WTC11 (cell line): ENCODE measurements at regions not wholly inside any gene's neighbourhood (a gene's known extent, or its start where the extent isn't known, plus 50 kb on each side); places are given as distances from the start of the nearest gene placed in this dataset.

Experiments
- ATAC-seq: fragments of 200-7000 bp; cut with Tn5 transposase; 2 replicates; pipeline ENCODE4 v1.10.0; 2021; ENCODE audit warnings: mild to moderate bottlenecking, moderate library complexity
- CTCF ChIA-PET: fragments of 300-600 bp; sonication (Branson Sonifier 250); formaldehyde crosslinking; loops from one replicate; lab custom pipeline; 2021; ENCODE audit warnings: antibody characterized with exemption; lab: Charles Lee
- POLR2A ChIA-PET: fragments of 350-600 bp; sonication (Branson Sonifier 250); formaldehyde crosslinking; loops from one replicate; lab custom pipeline; 2021; ENCODE audit warnings: antibody characterized with exemption; lab: Charles Lee
- DNase-seq: peaks from one replicate; pipeline ENCODE4 v3.0.0; 2021; ENCODE audit warnings: low spot score
- H3K27ac Mint-ChIP-seq: 2 replicates; pipeline ENCODE4 v1.8.0; 2021; ENCODE audit warnings: mixed read lengths
- H3K27me3 Mint-ChIP-seq: 2 replicates; pipeline ENCODE4 v1.8.0; 2021; ENCODE audit warnings: low read depth, mild to moderate bottlenecking, moderate library complexity, mixed read lengths
- H3K36me3 Mint-ChIP-seq: 2 replicates; pipeline ENCODE4 v1.8.0; 2021; ENCODE audit warnings: mixed read lengths
- H3K4me1 Mint-ChIP-seq: 2 replicates; pipeline ENCODE4 v1.8.0; 2022; ENCODE audit warnings: mixed read lengths
- H3K4me3 Mint-ChIP-seq: 2 replicates; pipeline ENCODE4 v1.8.0; 2021; ENCODE audit warnings: mild to moderate bottlenecking, moderate library complexity, mixed read lengths
- H3K9me3 Mint-ChIP-seq: 2 replicates; pipeline ENCODE4 v1.8.0; 2021; ENCODE audit warnings: mixed read lengths
- ARID4B ChIP-seq: sonication (generic); formaldehyde crosslinking; IDR thresholded peaks from 2 replicates; pipeline ENCODE4 v1.8.0; 2023; ENCODE audit warnings: missing genetic modification reagents, mild to moderate bottlenecking, borderline replicate concordance
- ATF1 ChIP-seq: sonication (generic); formaldehyde crosslinking; IDR thresholded peaks from 2 replicates; pipeline ENCODE4 v1.8.1; 2023; ENCODE audit warnings: mild to moderate bottlenecking, moderate library complexity, missing genetic modification reagents
- FOXP1 ChIP-seq: sonication (generic); formaldehyde crosslinking; IDR thresholded peaks from 2 replicates; pipeline ENCODE4 v1.8.0; 2022; ENCODE audit warnings: missing genetic modification reagents, mild to moderate bottlenecking, moderate library complexity, borderline replicate concordance
- GTF2I ChIP-seq: fragments of 250-450 bp; sonication (Bioruptor Pico); conservative IDR thresholded peaks from 2 replicates; pipeline ENCODE4 v1.4.0; 2021; ENCODE audit warnings: mild to moderate bottlenecking
- JUN ChIP-seq: sonication (generic); formaldehyde crosslinking; IDR thresholded peaks from 2 replicates; pipeline ENCODE4 v1.8.0; 2023; ENCODE audit warnings: mild to moderate bottlenecking, missing genetic modification reagents
- NFATC4 ChIP-seq: fragments of 250-450 bp; sonication (Bioruptor Pico); IDR thresholded peaks from 2 replicates; pipeline ENCODE4 v1.9.0; 2021; ENCODE audit warnings: mild to moderate bottlenecking
- RORB ChIP-seq: fragments of 250-450 bp; sonication (Bioruptor Pico); IDR thresholded peaks from 2 replicates; pipeline ENCODE4 v1.9.0; 2021; ENCODE audit warnings: mild to moderate bottlenecking
- SMAD3 ChIP-seq: sonication (generic); formaldehyde crosslinking; IDR thresholded peaks from 2 replicates; pipeline ENCODE4 v1.8.0; 2022; ENCODE audit warnings: missing genetic modification reagents, mild to moderate bottlenecking, borderline replicate concordance
- USF2 ChIP-seq: sonication (generic); formaldehyde crosslinking; IDR thresholded peaks from 2 replicates; pipeline ENCODE4 v1.8.1; 2023; ENCODE audit warnings: mild to moderate bottlenecking, missing genetic modification reagents, moderate library complexity
- ZMAT4 ChIP-seq: fragments of 250-450 bp; sonication (Bioruptor Pico); IDR thresholded peaks from 2 replicates; pipeline ENCODE4 v1.9.0; 2021; ENCODE audit warnings: mild to moderate bottlenecking
- ZNF219 ChIP-seq: sonication (generic); formaldehyde crosslinking; IDR thresholded peaks from 2 replicates; pipeline ENCODE4 v1.8.0; 2023; ENCODE audit warnings: missing genetic modification reagents, mild to moderate bottlenecking, borderline replicate concordance
- ZNF396 ChIP-seq: fragments of 250-450 bp; sonication (Bioruptor Pico); IDR thresholded peaks from 2 replicates; pipeline ENCODE4 v1.8.0; 2021; ENCODE audit warnings: mild to moderate bottlenecking, moderate library complexity, borderline replicate concordance
- ZNF423 ChIP-seq: fragments of 250-450 bp; sonication (Bioruptor Pico); IDR thresholded peaks from 2 replicates; pipeline ENCODE4 v2.1.2; 2022; ENCODE audit warnings: mild to moderate bottlenecking, moderate library complexity
- ZNF671 ChIP-seq: fragments of 250-450 bp; sonication (Bioruptor Pico); IDR thresholded peaks from 2 replicates; pipeline ENCODE4 v1.8.0; 2021; ENCODE audit warnings: mild to moderate bottlenecking
- TF ChIP-seq, protein P1 (sequence below): fragments of 250-450 bp; sonication (Bioruptor Pico); IDR thresholded peaks from 2 replicates; pipeline ENCODE4 v1.8.0; 2021; ENCODE audit warnings: mild to moderate bottlenecking

GRCh38 chr2:122031544-122032263, 276.3 kb downstream of the TSN start:
- TF ChIP-seq GTF2I (CRISPR knock-in tag) (no peak), FOXP1 (CRISPR knock-in tag) (no peak), ZNF219 (no peak), ZNF423 (peak; percentile 32; the same call in 1 of the 2 replicates)
- ChIA-PET POLR2A (interaction anchor here (0.7 kb wide), 1 partner anchor 135 kb away, joined by 3 read pairs; no protein-coding TSS in a partner anchor), CTCF (interaction anchor here (1.1 kb wide), 1 partner anchor 39 kb away, joined by 3 read pairs; no protein-coding TSS in a partner anchor)
- Mint-ChIP-seq H3K36me3 (no peaks in the 10 kb centered on the region), H3K4me3 (no peak overlapping the region), H3K27ac (no peak overlapping the region), H3K4me1 (peaks cover 34% of the 10 kb centered on the region), H3K9me3 (no peaks in the 10 kb centered on the region), H3K27me3 (no peaks in the 10 kb centered on the region)
- DNase-seq (no peak), ATAC-seq (peak; percentile 63)

DNA sequence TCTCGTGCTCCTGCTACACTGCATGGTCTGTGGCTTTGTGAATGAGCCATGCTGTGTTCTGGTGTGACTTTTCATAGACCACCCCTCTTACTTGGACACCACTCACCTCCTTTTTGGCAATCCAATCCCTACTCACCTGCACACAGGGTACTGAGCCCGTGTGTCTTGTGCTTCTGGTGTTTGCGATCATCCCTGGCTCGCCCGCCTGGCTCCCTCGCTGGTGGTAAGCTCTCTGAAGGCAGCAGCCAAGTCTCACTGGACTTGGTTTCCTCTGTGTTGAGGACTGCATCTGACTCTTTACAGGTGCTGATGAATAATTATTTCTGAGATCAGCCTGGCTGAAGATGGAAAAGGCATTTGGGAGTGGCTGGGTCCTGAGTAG, 276.8 kb downstream of the TSN start:
- Mint-ChIP-seq H3K4me1 (peaks cover 34% of the 10 kb centered on the region), H3K27me3 (no peaks in the 10 kb centered on the region), H3K27ac (no peak overlapping the region), H3K36me3 (no peaks in the 10 kb centered on the region), H3K9me3 (no peaks in the 10 kb centered on the region), H3K4me3 (no peak overlapping the region)
- ChIA-PET POLR2A (no interaction called here), CTCF (interaction anchor here (1.1 kb wide), 1 partner anchor 39 kb away, joined by 3 read pairs; no protein-coding TSS in a partner anchor)
- DNase-seq (no peak), ATAC-seq (no peak; the same call in 1 of the 2 replicates)
- TF ChIP-seq, protein P1, sequence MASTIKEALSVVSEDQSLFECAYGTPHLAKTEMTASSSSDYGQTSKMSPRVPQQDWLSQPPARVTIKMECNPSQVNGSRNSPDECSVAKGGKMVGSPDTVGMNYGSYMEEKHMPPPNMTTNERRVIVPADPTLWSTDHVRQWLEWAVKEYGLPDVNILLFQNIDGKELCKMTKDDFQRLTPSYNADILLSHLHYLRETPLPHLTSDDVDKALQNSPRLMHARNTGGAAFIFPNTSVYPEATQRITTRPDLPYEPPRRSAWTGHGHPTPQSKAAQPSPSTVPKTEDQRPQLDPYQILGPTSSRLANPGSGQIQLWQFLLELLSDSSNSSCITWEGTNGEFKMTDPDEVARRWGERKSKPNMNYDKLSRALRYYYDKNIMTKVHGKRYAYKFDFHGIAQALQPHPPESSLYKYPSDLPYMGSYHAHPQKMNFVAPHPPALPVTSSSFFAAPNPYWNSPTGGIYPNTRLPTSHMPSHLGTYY (CRISPR knock-in tag): no peak
- TF ChIP-seq ATF1 (no peak), RORB (no peak), ZNF671 (CRISPR knock-in tag) (no peak), ZMAT4 (CRISPR knock-in tag) (no peak)

- TF ChIP-seq ZNF396 (CRISPR knock-in tag) (no peak), ARID4B (no peak), NFATC4 (CRISPR knock-in tag) (no peak), GTF2I (CRISPR knock-in tag) (no peak), JUN (no peak), USF2 (no peak), SMAD3 (CRISPR knock-in tag) (no peak)
- TF ChIP-seq, all 79 proteins: peak for 0
- Mint-ChIP-seq H3K36me3 (no peaks in the 10 kb centered on the region), H3K4me3 (no peak overlapping the region), H3K27me3 (no peaks in the 10 kb centered on the region), H3K27ac (no peak overlapping the region), H3K9me3 (peaks cover 6% of the 10 kb centered on the region; the same call in 1 of the 2 replicates), H3K4me1 (peaks cover 34% of the 10 kb centered on the region)
- POLR2A ChIA-PET: no interaction called here
- no peak for DNase-seq
- CTCF ChIA-PET: no interaction called here
- no peak for ATAC-seq
Measured at GRCh38 chr2:122033778-122034177, 278.3 kb downstream of the TSN start.
